Fibroblast of the aortic adventitia (primary cell): ENCODE measurements at regions not wholly inside any gene's neighbourhood (a gene's known extent, or its start where the extent isn't known, plus 50 kb on each side); places are given as distances from the start of the nearest gene placed in this dataset.
A peak's percentile ranks its signal among the peaks of the same experiment; 100 is the strongest.
"Not testable (repeated sequence)": the region's sequence is repeated elsewhere in the genome, so short reads cannot be mapped to it uniquely, and the experiment has no call there.

Source experiments
- DNase-seq: peaks from one replicate; pipeline ENCODE4 v3.0.0-alpha.2; 2010; ENCODE audit warnings: low read depth
- H3K4me3 ChIP-seq: 2 replicates; pipeline ENCODE4 v1.5.1; 2011; ENCODE audit warnings: low read depth, mild to moderate bottlenecking, control low read depth, low read length, moderate library complexity
- TF ChIP-seq, protein P1 (sequence below): IDR thresholded peaks from 2 replicates; pipeline ENCODE4 v1.5.1; 2011; ENCODE audit warnings: mild to moderate bottlenecking, low read length, control low read depth, inconsistent platforms; ENCODE audit not compliant: insufficient read depth

DNA sequence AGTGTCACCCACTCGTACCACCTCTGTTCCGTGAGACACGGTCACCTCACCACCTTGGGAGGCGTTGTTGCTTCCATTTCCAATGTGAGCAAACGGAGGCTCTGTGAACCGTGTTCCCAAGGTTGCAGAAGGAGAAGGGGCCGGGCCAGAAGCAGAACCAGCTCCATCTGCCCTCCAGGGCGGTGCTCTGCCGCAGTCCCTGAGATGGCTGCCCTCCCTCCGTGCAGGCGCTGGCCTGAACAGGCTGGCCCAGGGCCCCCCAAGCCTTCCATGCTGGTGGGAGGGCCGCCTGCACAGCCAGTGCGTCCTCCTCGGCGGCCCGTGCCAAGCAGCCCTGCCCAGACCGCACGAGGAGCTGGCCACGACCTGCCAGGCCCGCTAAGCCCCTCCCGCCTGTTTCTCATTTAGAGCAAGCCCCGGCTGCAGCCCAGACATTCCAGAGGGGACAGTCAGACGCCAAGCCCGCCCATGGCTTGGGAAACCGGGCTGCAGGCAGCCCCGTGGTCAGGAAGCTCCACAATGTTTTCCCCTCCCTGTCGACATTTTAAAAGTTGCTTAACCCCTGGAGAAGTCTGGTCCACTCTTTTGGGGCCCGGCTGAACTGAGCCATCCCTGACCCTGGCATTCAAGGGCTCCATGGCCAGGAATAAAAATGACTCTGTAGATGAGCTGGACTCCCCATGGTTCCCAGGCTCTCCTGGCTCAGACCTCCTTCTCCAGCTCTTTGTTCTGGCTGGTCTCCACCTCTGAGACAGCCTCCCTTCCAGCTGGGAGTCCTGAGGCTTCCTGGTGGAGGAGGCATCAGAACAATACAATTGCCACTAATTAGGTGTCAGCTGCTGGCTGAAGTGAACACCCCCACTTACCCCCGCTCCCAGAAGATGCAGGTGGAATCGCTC lies 236.0 kb downstream of the BCL11B start:
- TF ChIP-seq, protein P1, sequence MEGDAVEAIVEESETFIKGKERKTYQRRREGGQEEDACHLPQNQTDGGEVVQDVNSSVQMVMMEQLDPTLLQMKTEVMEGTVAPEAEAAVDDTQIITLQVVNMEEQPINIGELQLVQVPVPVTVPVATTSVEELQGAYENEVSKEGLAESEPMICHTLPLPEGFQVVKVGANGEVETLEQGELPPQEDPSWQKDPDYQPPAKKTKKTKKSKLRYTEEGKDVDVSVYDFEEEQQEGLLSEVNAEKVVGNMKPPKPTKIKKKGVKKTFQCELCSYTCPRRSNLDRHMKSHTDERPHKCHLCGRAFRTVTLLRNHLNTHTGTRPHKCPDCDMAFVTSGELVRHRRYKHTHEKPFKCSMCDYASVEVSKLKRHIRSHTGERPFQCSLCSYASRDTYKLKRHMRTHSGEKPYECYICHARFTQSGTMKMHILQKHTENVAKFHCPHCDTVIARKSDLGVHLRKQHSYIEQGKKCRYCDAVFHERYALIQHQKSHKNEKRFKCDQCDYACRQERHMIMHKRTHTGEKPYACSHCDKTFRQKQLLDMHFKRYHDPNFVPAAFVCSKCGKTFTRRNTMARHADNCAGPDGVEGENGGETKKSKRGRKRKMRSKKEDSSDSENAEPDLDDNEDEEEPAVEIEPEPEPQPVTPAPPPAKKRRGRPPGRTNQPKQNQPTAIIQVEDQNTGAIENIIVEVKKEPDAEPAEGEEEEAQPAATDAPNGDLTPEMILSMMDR: no peak
- no peak overlapping the region for H3K4me3 ChIP-seq
- peak; percentile 75 for DNase-seq

DNA sequence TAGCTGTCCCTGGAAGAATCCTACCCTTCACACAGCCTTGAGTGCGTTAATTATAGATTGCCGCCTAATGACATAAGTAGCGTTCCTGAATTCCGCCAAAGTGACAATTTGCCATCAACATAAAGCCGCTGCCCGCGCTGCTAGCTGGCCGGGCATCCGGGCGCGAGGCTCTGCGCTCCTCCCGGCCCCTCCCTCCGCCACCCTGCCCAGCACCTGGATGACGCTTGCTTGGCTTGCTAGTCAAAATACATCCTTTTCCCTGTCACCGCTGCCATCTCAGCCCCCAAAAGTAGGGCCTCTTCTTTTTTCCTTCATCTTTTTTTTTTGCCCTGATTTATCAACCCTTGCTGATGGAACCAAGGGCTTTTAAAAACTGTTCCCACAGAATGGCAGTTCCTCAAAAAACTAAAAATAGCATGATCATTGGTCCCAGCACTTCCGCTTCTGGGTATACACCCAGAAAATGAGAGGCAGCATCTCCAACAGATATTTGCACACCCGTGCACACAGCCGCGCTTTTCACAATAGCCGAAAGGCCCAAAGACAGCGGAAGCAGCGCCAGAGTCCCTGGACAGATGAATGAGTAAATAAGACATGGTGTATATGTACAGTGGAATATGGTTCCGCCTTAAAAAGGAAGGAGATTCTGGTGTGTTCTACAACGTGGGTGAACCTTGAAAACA lies 235.2 kb downstream of the BCL11B start:
- TF ChIP-seq, protein P1: no peak
- no peak overlapping the region for H3K4me3 ChIP-seq
- DNase-seq: no peak

DNA sequence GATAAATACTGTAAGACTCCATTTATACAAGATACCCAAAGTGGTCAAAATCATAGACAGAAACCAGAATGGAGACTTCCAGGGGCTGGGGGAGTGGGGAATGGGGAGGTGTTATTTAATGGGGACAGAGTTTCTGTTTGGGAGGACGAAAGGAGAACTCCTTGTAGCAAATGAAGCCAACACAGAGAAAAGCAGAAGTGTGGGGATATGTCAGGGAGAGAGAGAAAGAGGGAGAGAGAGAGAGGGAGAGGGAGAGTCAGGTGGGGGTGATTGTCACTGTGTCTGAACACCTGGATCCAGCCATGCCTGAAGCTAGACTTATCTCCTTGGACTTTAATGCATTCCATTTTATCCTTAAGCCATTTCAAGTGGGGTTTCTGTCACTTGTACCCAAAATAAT lies 234.7 kb downstream of the BCL11B start:
- not testable (repeated sequence) for H3K4me3 ChIP-seq, DNase-seq

DNA sequence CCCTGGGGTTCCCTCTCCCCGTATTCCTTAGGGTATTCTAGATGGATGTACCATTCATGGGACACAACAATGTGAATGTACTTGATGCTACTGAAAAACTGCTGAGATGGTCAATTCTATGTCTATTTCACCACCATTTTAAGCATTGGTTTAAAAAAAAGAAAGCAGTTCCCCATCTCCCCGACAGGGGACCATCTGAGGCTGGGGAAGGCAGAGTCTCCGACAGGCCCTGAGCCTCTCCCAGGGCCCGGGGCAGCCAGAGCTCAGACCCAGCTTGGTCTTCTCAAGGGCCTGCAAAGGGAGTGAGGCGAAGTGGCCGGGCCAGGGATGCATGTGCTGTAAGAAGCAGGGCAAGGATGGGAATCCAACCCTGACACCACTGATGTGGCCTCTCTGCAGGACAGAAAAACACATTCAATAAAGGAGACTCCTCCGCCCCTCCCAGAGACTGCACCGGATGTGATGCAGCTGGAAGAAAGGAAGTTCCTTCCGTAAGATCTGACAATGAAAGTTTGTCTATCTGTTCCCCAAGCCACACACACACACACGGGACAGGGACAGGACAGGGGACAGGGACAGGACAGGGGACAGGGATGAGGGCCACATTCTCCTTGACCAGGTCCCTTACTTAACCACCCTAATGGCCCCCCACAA lies 234.1 kb downstream of the BCL11B start:
- TF ChIP-seq, protein P1: no peak
- no peak for DNase-seq
- H3K4me3 ChIP-seq: no peak overlapping the region

DNA sequence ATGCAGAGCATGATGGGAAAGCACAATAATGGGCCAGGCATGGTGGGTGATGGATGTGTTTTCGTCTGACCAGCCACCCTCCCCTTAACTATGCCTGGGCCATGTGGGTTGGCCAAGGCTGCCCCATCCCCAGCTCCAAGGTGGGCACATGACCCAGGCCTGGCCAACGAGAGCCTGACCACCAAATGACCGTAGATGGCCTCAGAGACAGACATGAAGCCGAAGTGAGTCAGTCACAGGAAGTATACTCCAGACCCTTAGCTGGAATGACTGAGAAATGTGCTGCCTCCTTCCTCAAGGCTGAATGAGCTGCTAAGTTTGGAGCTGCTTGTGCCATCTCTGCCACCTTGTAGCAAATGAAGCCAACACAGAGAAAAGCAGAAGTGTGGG lies 233.6 kb downstream of the BCL11B start:
- DNase-seq: no peak

DNA sequence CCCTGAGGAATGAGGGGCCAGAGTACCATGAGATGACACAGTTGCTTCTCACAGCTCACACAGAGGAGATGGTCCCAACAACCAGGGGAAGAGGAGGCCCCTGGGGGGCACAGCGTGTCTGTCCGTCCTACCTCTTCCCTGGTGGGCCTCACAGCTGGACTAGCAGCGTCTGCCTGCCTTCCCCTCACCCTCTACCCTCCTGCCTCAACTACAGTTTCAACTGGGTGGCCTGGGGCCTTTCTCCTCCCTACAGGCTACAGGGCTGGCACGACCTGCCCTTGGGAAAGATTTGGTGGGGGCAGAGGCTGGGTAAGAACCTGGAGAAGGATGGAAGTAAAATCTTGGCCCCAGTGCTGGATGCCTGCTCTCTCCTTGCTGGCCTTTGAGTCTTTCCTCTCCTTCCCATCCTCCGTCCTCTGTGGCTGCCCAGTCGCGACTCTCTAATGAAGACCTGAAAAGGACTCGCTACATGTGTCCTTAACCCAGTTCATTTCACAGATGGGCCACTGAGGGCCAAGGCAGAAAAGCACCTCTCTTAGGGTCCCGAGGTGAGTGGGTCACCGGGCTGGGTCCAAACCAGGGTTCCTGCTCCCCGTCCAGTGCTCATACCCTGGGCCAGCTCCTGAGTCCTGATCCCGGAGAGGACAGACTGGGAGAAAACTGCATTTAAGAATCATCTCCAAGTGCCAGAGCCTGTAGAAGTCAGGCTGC lies 232.5 kb downstream of the BCL11B start:
- no peak overlapping the region for H3K4me3 ChIP-seq
- TF ChIP-seq, protein P1: no peak
- DNase-seq: no peak

More for the DNA sequence above, 233.6 kb downstream of the BCL11B start:
- TF ChIP-seq, protein P1: no peak
- no peak overlapping the region for H3K4me3 ChIP-seq

DNA sequence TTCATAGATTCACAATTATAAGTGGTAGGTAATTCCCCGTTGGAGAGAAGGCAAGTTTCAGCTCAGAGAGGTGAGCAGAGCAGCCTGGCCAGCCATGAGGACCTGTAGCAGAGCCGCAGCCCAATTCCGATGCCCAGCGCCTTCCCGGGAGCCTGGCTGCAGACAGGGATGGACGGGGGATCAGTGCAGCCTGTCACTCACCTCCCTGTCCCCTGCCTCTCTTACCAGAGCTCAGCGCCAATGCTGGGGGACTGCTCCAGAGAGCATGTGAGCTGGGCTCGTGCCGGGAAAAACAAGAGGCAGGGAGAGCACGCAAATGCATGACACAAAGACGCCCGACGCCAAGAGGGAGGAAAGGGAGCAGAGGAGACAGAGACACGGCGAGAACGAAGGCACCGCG lies 231.9 kb downstream of the BCL11B start:
- DNase-seq: no peak
- H3K4me3 ChIP-seq: no peak overlapping the region

More for the DNA sequence above, 231.9 kb downstream of the BCL11B start:
- TF ChIP-seq, protein P1: no peak
